SK-N-SH treated with all-trans-retinoic acid at 6 μM for 48 hours (cell line): ENCODE measurements at regions not wholly inside any gene's neighbourhood (a gene's known extent, or its start where the extent isn't known, plus 50 kb on each side); places are given as distances from the start of the nearest gene placed in this dataset.

Experiments used
- ATAC-seq: fragments of 200-7000 bp; cut with Tn5 transposase; 3 replicates; pipeline ENCODE4 v1.9.1; 2020; ENCODE audit warnings: mild to moderate bottlenecking, moderate library complexity
- ARNTL ChIP-seq: fragments of 450-650 bp; formaldehyde crosslinking; IDR thresholded peaks from 2 replicates; pipeline ENCODE4 v1.5.0; 2020; ENCODE audit warnings: low read depth, mild to moderate bottlenecking, moderate library complexity, borderline replicate concordance
- BACH2 ChIP-seq: fragments of 250-450 bp; sonication (Bioruptor Pico); IDR thresholded peaks from 2 replicates; pipeline ENCODE4 v1.9.0; 2021; ENCODE audit warnings: mild to moderate bottlenecking, borderline replicate concordance
- CREB5 ChIP-seq: fragments of 250-450 bp; sonication (Bioruptor Pico); IDR thresholded peaks from 2 replicates; pipeline ENCODE4 v1.5.1; 2020; ENCODE audit warnings: low read depth, mild to moderate bottlenecking, moderate library complexity
- CSDC2 ChIP-seq: fragments of 250-450 bp; sonication (Bioruptor Pico); IDR thresholded peaks from 2 replicates; pipeline ENCODE4 v1.5.0; 2020; ENCODE audit warnings: mild to moderate bottlenecking, moderate library complexity
- ESRRG ChIP-seq: fragments of 250-450 bp; sonication (Bioruptor Pico); IDR thresholded peaks from 2 replicates; pipeline ENCODE4 v1.6.1; 2021; ENCODE audit warnings: mild to moderate bottlenecking
- GLIS3 ChIP-seq: fragments of 250-450 bp; sonication (Bioruptor Pico); IDR thresholded peaks from 2 replicates; pipeline ENCODE4 v1.5.0; 2020; ENCODE audit warnings: mild to moderate bottlenecking, moderate library complexity
- ISL1 ChIP-seq: fragments of 250-450 bp; sonication (Bioruptor Pico); IDR thresholded peaks from 2 replicates; pipeline ENCODE4 v2.1.2; 2022; ENCODE audit warnings: mild to moderate bottlenecking, moderate library complexity
- OSR1 ChIP-seq: fragments of 250-450 bp; sonication (Bioruptor Pico); IDR thresholded peaks from 2 replicates; pipeline ENCODE4 v1.8.0; 2022; ENCODE audit warnings: moderate library complexity, mild to moderate bottlenecking, inconsistent platforms
- PPARA ChIP-seq: fragments of 250-450 bp; sonication (Bioruptor Pico); IDR thresholded peaks from 2 replicates; pipeline ENCODE4 v1.5.0; 2020; ENCODE audit warnings: mild to moderate bottlenecking, borderline replicate concordance
- RARB ChIP-seq: fragments of 250-450 bp; sonication (Bioruptor Pico); IDR thresholded peaks from 2 replicates; pipeline ENCODE4 v1.8.0; 2021; ENCODE audit warnings: mild to moderate bottlenecking, moderate library complexity
- SNAI2 ChIP-seq: fragments of 250-450 bp; sonication (Bioruptor Pico); IDR thresholded peaks from 2 replicates; pipeline ENCODE4 v1.5.0; 2020; ENCODE audit warnings: mild to moderate bottlenecking, moderate library complexity
- TCF4 ChIP-seq: fragments of 250-450 bp; sonication (Bioruptor Pico); IDR thresholded peaks from 2 replicates; pipeline ENCODE4 v1.8.0; 2021; ENCODE audit warnings: mild to moderate bottlenecking, moderate library complexity, borderline replicate concordance
- TOX ChIP-seq: fragments of 250-450 bp; sonication (Bioruptor Pico); IDR thresholded peaks from 2 replicates; pipeline ENCODE4 v1.8.0; 2021; ENCODE audit warnings: mild to moderate bottlenecking, moderate library complexity, borderline replicate concordance
- TSHZ2 ChIP-seq: fragments of 250-450 bp; sonication (Bioruptor Pico); IDR thresholded peaks from 2 replicates; pipeline ENCODE4 v1.5.0; 2020; ENCODE audit warnings: mild to moderate bottlenecking, moderate library complexity
- ZC3H10 ChIP-seq: fragments of 250-450 bp; sonication (Bioruptor Pico); IDR thresholded peaks from 2 replicates; pipeline ENCODE4 v1.5.1; 2021; ENCODE audit warnings: mild to moderate bottlenecking, moderate library complexity
- ZFP3 ChIP-seq: fragments of 250-450 bp; sonication (Bioruptor Pico); IDR thresholded peaks from 2 replicates; pipeline ENCODE4 v1.5.0; 2020; ENCODE audit warnings: mild to moderate bottlenecking, moderate library complexity
- ZFP30 ChIP-seq: fragments of 450-650 bp; formaldehyde crosslinking; IDR thresholded peaks from 2 replicates; pipeline ENCODE4 v1.5.0; 2022; ENCODE audit warnings: mild to moderate bottlenecking, moderate library complexity
- ZNF565 ChIP-seq: fragments of 450-650 bp; formaldehyde crosslinking; conservative IDR thresholded peaks from 2 replicates; pipeline ENCODE4 v1.5.0; 2020; ENCODE audit warnings: low read depth, mild to moderate bottlenecking, moderate library complexity
- ZNF70 ChIP-seq: fragments of 450-650 bp; formaldehyde crosslinking; IDR thresholded peaks from 2 replicates; pipeline ENCODE4 v1.5.0; 2020; ENCODE audit warnings: mild to moderate bottlenecking, moderate library complexity
- ZNF8 ChIP-seq: fragments of 450-650 bp; formaldehyde crosslinking; IDR thresholded peaks from 2 replicates; pipeline ENCODE4 v1.5.0; 2020; ENCODE audit warnings: mild to moderate bottlenecking, moderate library complexity
- TF ChIP-seq, protein P1 (sequence below): fragments of 250-450 bp; sonication (Bioruptor Pico); IDR thresholded peaks from 2 replicates; pipeline ENCODE4 v1.8.0; 2020; ENCODE audit warnings: mild to moderate bottlenecking, moderate library complexity, borderline replicate concordance
- TF ChIP-seq, protein P2 (sequence below): fragments of 250-450 bp; sonication (Bioruptor Pico); IDR thresholded peaks from 2 replicates; pipeline ENCODE4 v1.8.0; 2021; ENCODE audit warnings: low read depth, mild to moderate bottlenecking, moderate library complexity, borderline replicate concordance
- TF ChIP-seq, protein P3 (sequence below): fragments of 250-450 bp; sonication (Bioruptor Pico); IDR thresholded peaks from 2 replicates; pipeline ENCODE4 v1.5.1; 2021; ENCODE audit warnings: mild to moderate bottlenecking, moderate library complexity

DNA sequence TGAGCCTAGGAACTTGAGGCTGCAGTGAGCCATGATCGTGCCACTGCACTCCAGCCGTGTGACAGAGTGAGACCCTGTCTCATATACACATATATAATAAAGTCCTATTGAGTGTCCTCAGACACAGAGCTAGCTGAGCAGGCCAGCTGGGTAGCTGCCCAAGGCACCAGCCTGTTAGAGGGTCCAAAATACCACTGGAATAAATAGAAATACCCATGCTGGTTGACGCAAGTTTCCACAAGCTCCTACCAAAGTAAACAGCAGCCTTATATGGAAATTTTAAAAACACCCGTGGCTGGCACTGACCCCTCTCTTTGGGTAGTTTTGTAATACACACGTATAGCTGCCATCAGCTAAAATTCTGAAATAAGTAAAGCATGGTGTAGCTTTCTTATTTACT lies 348.6 kb downstream of the BCOR start:
- TF ChIP-seq RARB (CRISPR knock-in tag) (no peak), ISL1 (CRISPR knock-in tag) (no peak), BACH2 (CRISPR knock-in tag) (no peak), TCF4 (CRISPR knock-in tag) (no peak), OSR1 (no peak), ARNTL (CRISPR knock-in tag) (no peak), SNAI2 (CRISPR knock-in tag) (no peak), TOX (CRISPR knock-in tag) (no peak), GLIS3 (no peak), CSDC2 (CRISPR knock-in tag) (no peak), ZC3H10 (CRISPR knock-in tag) (no peak), ZFP30 (CRISPR knock-in tag) (no peak), TSHZ2 (no peak), ZNF70 (CRISPR knock-in tag) (no peak)
- TF ChIP-seq, protein P1, sequence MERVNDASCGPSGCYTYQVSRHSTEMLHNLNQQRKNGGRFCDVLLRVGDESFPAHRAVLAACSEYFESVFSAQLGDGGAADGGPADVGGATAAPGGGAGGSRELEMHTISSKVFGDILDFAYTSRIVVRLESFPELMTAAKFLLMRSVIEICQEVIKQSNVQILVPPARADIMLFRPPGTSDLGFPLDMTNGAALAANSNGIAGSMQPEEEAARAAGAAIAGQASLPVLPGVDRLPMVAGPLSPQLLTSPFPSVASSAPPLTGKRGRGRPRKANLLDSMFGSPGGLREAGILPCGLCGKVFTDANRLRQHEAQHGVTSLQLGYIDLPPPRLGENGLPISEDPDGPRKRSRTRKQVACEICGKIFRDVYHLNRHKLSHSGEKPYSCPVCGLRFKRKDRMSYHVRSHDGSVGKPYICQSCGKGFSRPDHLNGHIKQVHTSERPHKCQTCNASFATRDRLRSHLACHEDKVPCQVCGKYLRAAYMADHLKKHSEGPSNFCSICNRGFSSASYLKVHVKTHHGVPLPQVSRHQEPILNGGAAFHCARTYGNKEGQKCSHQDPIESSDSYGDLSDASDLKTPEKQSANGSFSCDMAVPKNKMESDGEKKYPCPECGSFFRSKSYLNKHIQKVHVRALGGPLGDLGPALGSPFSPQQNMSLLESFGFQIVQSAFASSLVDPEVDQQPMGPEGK (CRISPR knock-in tag): no peak
- TF ChIP-seq, protein P2, sequence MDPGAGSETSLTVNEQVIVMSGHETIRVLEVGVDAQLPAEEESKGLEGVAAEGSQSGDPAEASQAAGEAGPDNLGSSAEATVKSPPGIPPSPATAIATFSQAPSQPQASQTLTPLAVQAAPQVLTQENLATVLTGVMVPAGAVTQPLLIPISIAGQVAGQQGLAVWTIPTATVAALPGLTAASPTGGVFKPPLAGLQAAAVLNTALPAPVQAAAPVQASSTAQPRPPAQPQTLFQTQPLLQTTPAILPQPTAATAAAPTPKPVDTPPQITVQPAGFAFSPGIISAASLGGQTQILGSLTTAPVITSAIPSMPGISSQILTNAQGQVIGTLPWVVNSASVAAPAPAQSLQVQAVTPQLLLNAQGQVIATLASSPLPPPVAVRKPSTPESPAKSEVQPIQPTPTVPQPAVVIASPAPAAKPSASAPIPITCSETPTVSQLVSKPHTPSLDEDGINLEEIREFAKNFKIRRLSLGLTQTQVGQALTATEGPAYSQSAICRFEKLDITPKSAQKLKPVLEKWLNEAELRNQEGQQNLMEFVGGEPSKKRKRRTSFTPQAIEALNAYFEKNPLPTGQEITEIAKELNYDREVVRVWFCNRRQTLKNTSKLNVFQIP (CRISPR knock-in tag): no peak
- TF ChIP-seq, all 23 proteins: peak for 0
- ATAC-seq: no peak

DNA sequence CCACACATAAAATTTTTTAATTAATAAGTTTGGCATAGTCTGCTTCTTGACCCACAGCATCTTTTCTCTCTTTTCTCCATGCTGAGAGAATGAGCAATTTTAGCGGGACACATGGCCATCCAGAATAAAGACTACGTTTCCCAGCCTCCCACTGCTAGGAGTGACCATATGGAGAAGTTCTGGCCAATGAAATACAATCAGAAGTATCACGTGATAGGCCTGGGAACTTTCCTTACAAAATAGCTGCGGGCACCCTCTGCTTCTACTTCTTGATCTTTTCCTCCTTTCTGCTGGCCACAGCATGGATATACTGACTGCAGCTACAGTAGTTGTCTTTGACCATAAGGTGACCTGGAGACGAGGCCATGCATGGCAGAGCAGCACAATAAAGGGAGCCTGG lies 348.0 kb downstream of the BCOR start:
- ATAC-seq: peak; percentile 42; the same call in 1 of the 3 replicates
- TF ChIP-seq ZFP3 (CRISPR knock-in tag) (no peak), ZFP30 (CRISPR knock-in tag) (no peak), ESRRG (CRISPR knock-in tag) (no peak), RARB (CRISPR knock-in tag) (no peak), PPARA (CRISPR knock-in tag) (no peak), ZNF8 (CRISPR knock-in tag) (no peak), GLIS3 (no peak), ARNTL (CRISPR knock-in tag) (no peak), TCF4 (CRISPR knock-in tag) (no peak), CREB5 (CRISPR knock-in tag) (no peak), ZC3H10 (CRISPR knock-in tag) (no peak), OSR1 (no peak), ZNF565 (CRISPR knock-in tag) (no peak)
- TF ChIP-seq, protein P3, sequence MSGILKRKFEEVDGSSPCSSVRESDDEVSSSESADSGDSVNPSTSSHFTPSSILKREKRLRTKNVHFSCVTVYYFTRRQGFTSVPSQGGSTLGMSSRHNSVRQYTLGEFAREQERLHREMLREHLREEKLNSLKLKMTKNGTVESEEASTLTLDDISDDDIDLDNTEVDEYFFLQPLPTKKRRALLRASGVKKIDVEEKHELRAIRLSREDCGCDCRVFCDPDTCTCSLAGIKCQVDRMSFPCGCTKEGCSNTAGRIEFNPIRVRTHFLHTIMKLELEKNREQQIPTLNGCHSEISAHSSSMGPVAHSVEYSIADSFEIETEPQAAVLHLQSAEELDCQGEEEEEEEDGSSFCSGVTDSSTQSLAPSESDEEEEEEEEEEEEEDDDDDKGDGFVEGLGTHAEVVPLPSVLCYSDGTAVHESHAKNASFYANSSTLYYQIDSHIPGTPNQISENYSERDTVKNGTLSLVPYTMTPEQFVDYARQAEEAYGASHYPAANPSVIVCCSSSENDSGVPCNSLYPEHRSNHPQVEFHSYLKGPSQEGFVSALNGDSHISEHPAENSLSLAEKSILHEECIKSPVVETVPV: no peak
- TF ChIP-seq, protein P2 (CRISPR knock-in tag): no peak
- TF ChIP-seq, protein P1 (CRISPR knock-in tag): no peak
